OCI-LY7 (cell line): ENCODE measurements at regions not wholly inside any gene's neighbourhood (a gene's known extent, or its start where the extent isn't known, plus 50 kb on each side); places are given as distances from the start of the nearest gene placed in this dataset.

Source experiments
- BruUV-seq: library from RNA; stranded (reverse); fragments of 400-500 nt; replicated peaks from 2 replicates; lab custom pipeline; 2021; lab: Mats Ljungman, UMichigan
- CTCF ChIA-PET: fragments of 300-600 bp; sonication (Branson Sonifier 250); formaldehyde crosslinking; loops from one replicate; lab custom pipeline; 2022; ENCODE audit warnings: antibody characterized with exemption; ENCODE audit not compliant: unreplicated experiment; lab: Charles Lee
- POLR2A ChIA-PET: fragments of 300-600 bp; sonication (Branson Sonifier 250); formaldehyde crosslinking; loops from one replicate; lab custom pipeline; 2022; ENCODE audit warnings: antibody characterized with exemption; lab: Charles Lee
- DNase-seq: peaks from one replicate; pipeline ENCODE4 v3.0.0-alpha.2; 2015; ENCODE audit warnings: low spot score
- H2AFZ ChIP-seq: fragments of 200-600 bp; sonication (generic), shearing (Covaris generic); 2 replicates; pipeline ENCODE4 v1.6.1; 2014; ENCODE audit warnings: mild to moderate bottlenecking, antibody characterized with exemption, low read length, moderate library complexity
- H3K27ac ChIP-seq: fragments of 200-600 bp; sonication (generic); 2 replicates; pipeline ENCODE4 v1.5.1; 2014; ENCODE audit warnings: mixed run types, low read depth, mild to moderate bottlenecking, moderate library complexity, low read length, inconsistent platforms; ENCODE audit not compliant: poor library complexity, severe bottlenecking
- H3K36me3 ChIP-seq: fragments of 200-600 bp; sonication (generic); 2 replicates; pipeline ENCODE4 v1.6.1; 2014; ENCODE audit warnings: mild to moderate bottlenecking, antibody characterized with exemption, low read length, moderate library complexity, mixed read lengths; ENCODE audit not compliant: insufficient read depth
- H3K4me1 ChIP-seq: fragments of 200-600 bp; sonication (generic); 2 replicates; pipeline ENCODE4 v1.5.1; 2014; ENCODE audit warnings: mild to moderate bottlenecking, low read length; ENCODE audit not compliant: insufficient read depth, poor library complexity, severe bottlenecking
- H3K4me2 ChIP-seq: fragments of 200-600 bp; sonication (generic); 2 replicates; pipeline ENCODE4 v1.6.1; 2014; ENCODE audit warnings: mild to moderate bottlenecking, low read length
- H3K4me3 ChIP-seq: fragments of 200-600 bp; sonication (generic); 2 replicates; pipeline ENCODE4 v1.5.1; 2014; ENCODE audit warnings: mild to moderate bottlenecking, low read depth, low read length; ENCODE audit not compliant: poor library complexity, severe bottlenecking
- H3K79me2 ChIP-seq: fragments of 200-600 bp; sonication (generic); 2 replicates; pipeline ENCODE4 v1.6.1; 2016; ENCODE audit warnings: low read depth, mild to moderate bottlenecking, low read length, moderate library complexity, mixed read lengths; ENCODE audit not compliant: insufficient read depth
- H3K9me2 ChIP-seq: fragments of 200-600 bp; sonication (generic); 2 replicates; pipeline ENCODE4 v1.6.1; 2016; ENCODE audit warnings: mild to moderate bottlenecking, low read length, mixed read lengths; ENCODE audit not compliant: insufficient read depth
- H3K9me3 ChIP-seq: fragments of 200-600 bp; sonication (generic); 2 replicates; pipeline ENCODE4 v1.6.1; 2014; ENCODE audit warnings: mild to moderate bottlenecking, mixed run types, low read length, mixed read lengths
- H4K20me1 ChIP-seq: fragments of 200-600 bp; sonication (generic); 2 replicates; pipeline ENCODE4 v1.6.1; 2014; ENCODE audit warnings: mild to moderate bottlenecking, antibody characterized with exemption, low read length, moderate library complexity, mixed read lengths; ENCODE audit not compliant: insufficient read depth
- EZH2phosphoT487 ChIP-seq: fragments of 200-600 bp; sonication (generic); IDR thresholded peaks from 2 replicates; pipeline ENCODE4 v1.6.1; 2018; ENCODE audit warnings: low read depth, borderline replicate concordance, mild to moderate bottlenecking, mixed run types, antibody characterized with exemption, low read length, moderate library complexity, mixed read lengths
- intact Hi-C: fragments of 100-400 bp; cut with micrococcal nuclease; formaldehyde crosslinking; loops from one replicate; pipeline ENCODE4 v1.10.0; 2022; ENCODE audit not compliant: unreplicated experiment
- TF ChIP-seq, protein P1 (sequence below): fragments of 200-600 bp; sonication (generic); conservative IDR thresholded peaks from 2 replicates; pipeline ENCODE4 v1.5.1; 2014; ENCODE audit warnings: mild to moderate bottlenecking, antibody characterized with exemption, low read length, moderate library complexity, mixed read lengths

DNA sequence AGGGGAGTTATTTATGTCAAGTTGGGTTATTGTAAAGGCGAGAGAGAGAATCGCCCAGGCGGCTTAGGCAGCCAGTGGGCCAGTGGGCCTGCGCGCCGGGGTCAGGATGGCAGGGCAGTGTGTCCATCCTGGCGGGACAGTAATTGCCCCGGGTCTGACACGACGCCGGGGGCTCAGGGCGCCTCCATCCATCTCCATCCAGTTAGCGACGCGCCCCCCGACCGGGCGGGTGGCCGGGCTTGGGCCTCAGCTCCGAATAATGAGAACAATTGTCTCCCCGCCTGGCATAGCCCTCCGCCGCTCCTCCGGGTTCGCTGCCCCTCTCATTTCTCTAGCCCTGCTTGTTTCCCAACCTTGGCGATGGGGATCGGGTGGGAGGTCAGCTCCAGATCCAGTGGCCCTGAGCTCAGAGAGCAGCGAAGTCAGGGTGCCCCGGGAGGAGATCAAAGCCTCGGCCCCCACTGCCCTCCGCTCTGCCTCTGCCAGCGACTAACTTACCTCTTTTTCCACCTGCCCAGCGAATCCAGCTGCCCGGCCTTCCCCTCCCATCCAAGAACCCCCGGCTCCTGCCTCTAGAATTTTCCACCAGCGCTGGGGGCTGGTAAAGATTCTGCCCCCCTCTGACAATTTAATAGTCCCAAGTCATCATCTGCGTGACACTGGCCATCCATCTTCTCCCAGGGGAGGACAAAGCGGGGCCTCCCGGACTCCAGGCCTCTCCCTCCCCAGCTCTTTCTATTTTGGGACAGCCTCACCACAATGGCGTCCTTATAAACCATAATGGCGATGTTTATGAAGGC, 56.9 kb upstream of the TMEM33 start:
- no TSS peak for BruUV-seq
- no peaks in the 10 kb centered on the region for H3K36me3 ChIP-seq
- CTCF ChIA-PET: no interaction called here

DNA sequence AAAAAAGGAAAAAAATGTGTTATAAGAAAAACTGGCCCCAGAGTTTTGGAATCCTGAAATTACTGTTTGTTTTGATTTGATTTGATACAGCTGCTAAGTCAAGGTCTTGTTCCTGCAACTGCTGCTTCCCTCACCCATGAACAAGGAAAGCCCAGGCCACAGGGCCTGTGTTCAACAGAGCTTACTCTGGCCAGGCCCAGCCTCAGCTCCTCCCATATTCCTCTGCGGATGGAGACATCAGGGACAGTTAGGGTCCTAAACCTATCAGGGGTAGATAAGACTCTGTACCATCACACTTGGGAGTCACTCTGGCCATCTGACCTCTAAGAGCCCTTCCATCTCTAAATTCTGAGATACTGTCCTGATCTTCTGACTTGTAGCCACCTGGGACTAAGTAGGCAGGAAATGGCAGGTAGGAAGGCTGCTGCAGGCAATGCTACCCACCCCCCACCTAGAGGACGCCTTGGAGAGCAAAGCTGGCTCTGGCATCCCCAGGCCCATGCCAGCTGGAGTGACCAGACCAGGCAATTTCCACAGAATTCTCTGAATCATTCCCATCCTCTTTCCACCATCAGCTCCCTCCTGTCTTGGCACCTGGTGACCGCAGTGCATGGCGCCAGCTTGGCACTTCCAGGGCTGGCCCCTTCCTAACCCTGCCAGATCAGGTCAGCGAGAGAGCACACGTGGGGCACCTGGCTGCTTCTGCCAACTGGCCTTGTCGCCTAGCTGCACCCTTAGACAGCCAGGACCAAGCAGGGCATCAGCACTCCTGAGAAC, 58.0 kb upstream of the TMEM33 start:
- Histone ChIP-seq H3K9me2 (no peaks in the 10 kb centered on the region), H3K9me3 (no peaks in the 10 kb centered on the region), H3K4me2 (no peak overlapping the region), H3K4me1 (no peaks in the 10 kb centered on the region), H4K20me1 (no peaks in the 10 kb centered on the region), H3K36me3 (no peaks in the 10 kb centered on the region), H2AFZ (no peak overlapping the region), H3K27ac (no peak overlapping the region), H3K4me3 (no peak overlapping the region), H3K79me2 (no peaks in the 10 kb centered on the region)
- intact Hi-C loops: no loop called here
- no TSS peak for BruUV-seq
- TF ChIP-seq EZH2phosphoT487: no peak
- TF ChIP-seq, protein P1, sequence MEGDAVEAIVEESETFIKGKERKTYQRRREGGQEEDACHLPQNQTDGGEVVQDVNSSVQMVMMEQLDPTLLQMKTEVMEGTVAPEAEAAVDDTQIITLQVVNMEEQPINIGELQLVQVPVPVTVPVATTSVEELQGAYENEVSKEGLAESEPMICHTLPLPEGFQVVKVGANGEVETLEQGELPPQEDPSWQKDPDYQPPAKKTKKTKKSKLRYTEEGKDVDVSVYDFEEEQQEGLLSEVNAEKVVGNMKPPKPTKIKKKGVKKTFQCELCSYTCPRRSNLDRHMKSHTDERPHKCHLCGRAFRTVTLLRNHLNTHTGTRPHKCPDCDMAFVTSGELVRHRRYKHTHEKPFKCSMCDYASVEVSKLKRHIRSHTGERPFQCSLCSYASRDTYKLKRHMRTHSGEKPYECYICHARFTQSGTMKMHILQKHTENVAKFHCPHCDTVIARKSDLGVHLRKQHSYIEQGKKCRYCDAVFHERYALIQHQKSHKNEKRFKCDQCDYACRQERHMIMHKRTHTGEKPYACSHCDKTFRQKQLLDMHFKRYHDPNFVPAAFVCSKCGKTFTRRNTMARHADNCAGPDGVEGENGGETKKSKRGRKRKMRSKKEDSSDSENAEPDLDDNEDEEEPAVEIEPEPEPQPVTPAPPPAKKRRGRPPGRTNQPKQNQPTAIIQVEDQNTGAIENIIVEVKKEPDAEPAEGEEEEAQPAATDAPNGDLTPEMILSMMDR: no peak
- POLR2A ChIA-PET: interaction anchor here (0.6 to 0.9 kb wide), 2 partner anchors 17 to 182 kb away, joined by 3 read pairs; no protein-coding TSS in a partner anchor
- no peak for DNase-seq
- CTCF ChIA-PET: no interaction called here

More for the DNA sequence above, 56.9 kb upstream of the TMEM33 start:
- Histone ChIP-seq H3K79me2 (no peaks in the 10 kb centered on the region), H3K27ac (no peak overlapping the region), H4K20me1 (no peaks in the 10 kb centered on the region), H3K9me3 (no peaks in the 10 kb centered on the region), H2AFZ (no peak overlapping the region), H3K4me1 (no peaks in the 10 kb centered on the region), H3K4me3 (no peak overlapping the region), H3K4me2 (no peak overlapping the region), H3K9me2 (no peaks in the 10 kb centered on the region)
- DNase-seq: no peak
- POLR2A ChIA-PET: interaction anchor here (0.6 kb wide), 1 partner anchor 288 kb away, joined by 3 read pairs; no protein-coding TSS in a partner anchor
- intact Hi-C loops: no loop called here
- TF ChIP-seq EZH2phosphoT487: no peak
- TF ChIP-seq, protein P1: no peak
